MM.1S (cell line): ENCODE measurements at regions not wholly inside any gene's neighbourhood (a gene's known extent, or its start where the extent isn't known, plus 50 kb on each side); places are given as distances from the start of the nearest gene placed in this dataset.
A peak's percentile ranks its signal among the peaks of the same experiment; 100 is the strongest.

Source experiments
- DNase-seq: peaks from one replicate; pipeline ENCODE4 v3.0.0-alpha.2; 2015
- H2AFZ ChIP-seq: fragments of 300-600 bp; sonication (generic); 2 replicates; pipeline ENCODE4 v1.6.0; 2016; ENCODE audit warnings: antibody characterized with exemption, low read length
- H3F3A ChIP-seq: fragments of 300-600 bp; sonication (generic); 2 replicates; pipeline ENCODE4 v1.6.1; 2016; ENCODE audit warnings: mild to moderate bottlenecking, antibody characterized with exemption, low read length, moderate library complexity, mixed read lengths; ENCODE audit not compliant: insufficient read depth
- H3K27ac ChIP-seq: fragments of 300-600 bp; sonication (generic); 2 replicates; pipeline ENCODE4 v1.5.1; 2016; ENCODE audit warnings: mild to moderate bottlenecking, low read length
- H3K27me3 ChIP-seq: fragments of 300-600 bp; sonication (generic); replicated peaks from 2 replicates; pipeline ENCODE4 v1.6.0; 2016; ENCODE audit warnings: low read length; ENCODE audit not compliant: insufficient read depth
- H3K36me3 ChIP-seq: fragments of 300-600 bp; sonication (generic); replicated peaks from 2 replicates; pipeline ENCODE4 v1.6.1; 2016; ENCODE audit warnings: mild to moderate bottlenecking, low read length, mixed read lengths; ENCODE audit not compliant: insufficient read depth
- H3K4me1 ChIP-seq: fragments of 300-600 bp; sonication (generic); 2 replicates; pipeline ENCODE4 v1.6.1; 2016; ENCODE audit warnings: low read length, mixed read lengths
- H3K4me2 ChIP-seq: fragments of 300-600 bp; sonication (generic); 2 replicates; pipeline ENCODE4 v1.6.0; 2016; ENCODE audit warnings: low read depth, low read length
- H3K4me3 ChIP-seq: fragments of 300-600 bp; sonication (generic); 2 replicates; pipeline ENCODE4 v1.5.1; 2016; ENCODE audit warnings: low read length, mixed read lengths
- H3K79me2 ChIP-seq: fragments of 300-600 bp; sonication (generic); 2 replicates; pipeline ENCODE4 v1.6.1; 2016; ENCODE audit warnings: mixed run types, low read length, mixed read lengths
- H3K9ac ChIP-seq: fragments of 300-600 bp; sonication (generic); 2 replicates; pipeline ENCODE4 v1.6.1; 2016; ENCODE audit warnings: low read length, mixed read lengths
- H3K9me2 ChIP-seq: fragments of 300-600 bp; sonication (generic); replicated peaks from 2 replicates; pipeline ENCODE4 v1.6.1; 2016; ENCODE audit warnings: mild to moderate bottlenecking, low read length, mixed read lengths; ENCODE audit not compliant: insufficient read depth
- H3K9me3 ChIP-seq: fragments of 300-600 bp; sonication (generic); replicated peaks from 2 replicates; pipeline ENCODE4 v1.6.1; 2016; ENCODE audit warnings: mild to moderate bottlenecking, low read length, mixed read lengths; ENCODE audit not compliant: insufficient read depth
- H4K20me1 ChIP-seq: fragments of 300-600 bp; sonication (generic); 2 replicates; pipeline ENCODE4 v1.6.1; 2016; ENCODE audit warnings: mild to moderate bottlenecking, low read length, moderate library complexity, mixed read lengths; ENCODE audit not compliant: insufficient read depth
- EZH2 ChIP-seq: fragments of 300-600 bp; sonication (generic); optimal IDR thresholded peaks from 2 replicates; pipeline ENCODE3; 2017; ENCODE audit warnings: low read depth, mild to moderate bottlenecking, antibody characterized with exemption, low read length, mixed read lengths
- EZH2phosphoT487 ChIP-seq: fragments of 300-600 bp; sonication (generic); IDR thresholded peaks from 2 replicates; pipeline ENCODE4 v1.6.1; 2018; ENCODE audit warnings: antibody characterized with exemption, low read length
- TF ChIP-seq, protein P1 (sequence below): fragments of 300-600 bp; sonication (generic); IDR thresholded peaks from 2 replicates; pipeline ENCODE4 v1.5.1; 2016; ENCODE audit warnings: antibody characterized with exemption, low read length, mixed read lengths

DNA sequence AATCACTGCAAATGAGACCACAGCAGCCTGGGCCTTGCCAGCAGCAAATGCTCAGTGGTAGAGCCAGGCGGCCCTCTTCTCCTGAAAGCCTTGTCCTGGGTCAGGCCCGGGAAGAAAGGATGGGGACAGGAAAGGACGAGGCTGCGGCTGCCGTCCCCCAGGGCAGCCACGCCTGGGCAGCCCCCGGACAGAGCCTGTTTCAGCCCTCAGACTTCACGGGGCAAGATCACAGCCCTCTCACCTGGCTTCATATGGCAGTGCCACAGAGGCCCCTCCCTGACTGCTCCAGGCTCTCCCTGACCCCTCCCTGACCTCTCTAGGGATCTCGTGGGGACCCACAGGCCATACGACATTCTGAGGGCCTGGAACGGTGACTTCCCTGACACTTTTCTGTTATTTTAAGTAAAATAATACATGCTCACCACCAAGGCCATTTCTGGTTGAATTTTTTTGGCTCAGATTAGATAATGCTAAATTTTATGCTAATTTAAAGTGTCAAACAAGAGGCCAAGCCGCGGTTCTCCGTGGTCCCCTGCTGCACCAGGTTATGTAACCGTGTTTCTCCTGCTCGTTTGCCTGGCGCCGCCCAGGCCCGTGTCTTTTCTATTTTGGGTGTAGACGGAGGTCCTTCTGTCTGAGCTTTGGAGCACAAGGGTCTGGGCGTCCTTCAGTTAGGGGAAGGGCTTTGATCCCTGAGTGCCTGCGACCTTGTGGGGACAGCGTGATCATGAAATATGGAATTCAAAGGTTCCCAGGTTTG, 59.9 kb upstream of the BHLHE23 start:
- no peaks in the 10 kb centered on the region for H3K9me3 ChIP-seq
- H3K4me1 ChIP-seq: no peaks in the 10 kb centered on the region
- no peaks in the 10 kb centered on the region for H3F3A ChIP-seq
- H3K79me2 ChIP-seq: no peaks in the 10 kb centered on the region
- no peak for DNase-seq
- H2AFZ ChIP-seq: no peak overlapping the region
- no peak overlapping the region for H3K4me3 ChIP-seq
- no peaks in the 10 kb centered on the region for H3K36me3 ChIP-seq
- TF ChIP-seq EZH2phosphoT487: no peak
- TF ChIP-seq, protein P1, sequence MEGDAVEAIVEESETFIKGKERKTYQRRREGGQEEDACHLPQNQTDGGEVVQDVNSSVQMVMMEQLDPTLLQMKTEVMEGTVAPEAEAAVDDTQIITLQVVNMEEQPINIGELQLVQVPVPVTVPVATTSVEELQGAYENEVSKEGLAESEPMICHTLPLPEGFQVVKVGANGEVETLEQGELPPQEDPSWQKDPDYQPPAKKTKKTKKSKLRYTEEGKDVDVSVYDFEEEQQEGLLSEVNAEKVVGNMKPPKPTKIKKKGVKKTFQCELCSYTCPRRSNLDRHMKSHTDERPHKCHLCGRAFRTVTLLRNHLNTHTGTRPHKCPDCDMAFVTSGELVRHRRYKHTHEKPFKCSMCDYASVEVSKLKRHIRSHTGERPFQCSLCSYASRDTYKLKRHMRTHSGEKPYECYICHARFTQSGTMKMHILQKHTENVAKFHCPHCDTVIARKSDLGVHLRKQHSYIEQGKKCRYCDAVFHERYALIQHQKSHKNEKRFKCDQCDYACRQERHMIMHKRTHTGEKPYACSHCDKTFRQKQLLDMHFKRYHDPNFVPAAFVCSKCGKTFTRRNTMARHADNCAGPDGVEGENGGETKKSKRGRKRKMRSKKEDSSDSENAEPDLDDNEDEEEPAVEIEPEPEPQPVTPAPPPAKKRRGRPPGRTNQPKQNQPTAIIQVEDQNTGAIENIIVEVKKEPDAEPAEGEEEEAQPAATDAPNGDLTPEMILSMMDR: no peak
- no peak for TF ChIP-seq EZH2
- H3K4me2 ChIP-seq: no peak overlapping the region
- H3K27me3 ChIP-seq: peaks cover 91% of the 10 kb centered on the region
- H3K9me2 ChIP-seq: no peaks in the 10 kb centered on the region
- no peak overlapping the region for H3K27ac ChIP-seq
- no peak overlapping the region for H3K9ac ChIP-seq
- no peaks in the 10 kb centered on the region for H4K20me1 ChIP-seq

DNA sequence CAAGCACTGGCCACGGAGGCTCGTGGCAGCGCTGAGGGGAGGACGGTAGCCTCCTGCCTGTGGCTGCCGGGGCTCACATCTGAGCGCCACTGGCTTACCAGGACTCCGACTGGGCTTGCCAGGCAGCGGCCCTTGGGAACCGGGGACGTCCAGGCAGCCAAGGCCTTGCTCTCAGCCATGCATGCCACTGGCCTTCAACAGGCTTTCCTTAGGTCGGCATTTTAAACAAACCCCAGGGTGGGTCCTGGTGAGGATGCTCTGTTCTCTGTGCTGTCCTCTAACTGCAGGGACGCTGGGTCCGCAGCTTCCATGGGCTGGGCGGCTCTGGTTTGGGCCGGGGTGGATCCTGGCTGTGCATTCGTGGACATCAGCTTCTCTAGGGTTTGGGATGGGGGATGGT, 59.1 kb upstream of the BHLHE23 start:
- no peak for DNase-seq
- H3K4me1 ChIP-seq: no peaks in the 10 kb centered on the region
- no peak overlapping the region for H3K4me3 ChIP-seq
- H3K27ac ChIP-seq: no peak overlapping the region
- no peak overlapping the region for H2AFZ ChIP-seq
- H3F3A ChIP-seq: no peaks in the 10 kb centered on the region
- no peak overlapping the region for H3K9ac ChIP-seq
- H3K27me3 ChIP-seq: peaks cover 92% of the 10 kb centered on the region
- no peaks in the 10 kb centered on the region for H3K79me2 ChIP-seq
- H4K20me1 ChIP-seq: no peaks in the 10 kb centered on the region
- H3K36me3 ChIP-seq: no peaks in the 10 kb centered on the region
- H3K4me2 ChIP-seq: no peak overlapping the region
- H3K9me3 ChIP-seq: no peaks in the 10 kb centered on the region
- no peaks in the 10 kb centered on the region for H3K9me2 ChIP-seq
- TF ChIP-seq EZH2phosphoT487 (no peak), EZH2 (no peak)
- TF ChIP-seq, protein P1: no peak

- no peaks in the 10 kb centered on the region for H4K20me1 ChIP-seq
- H2AFZ ChIP-seq: no peak overlapping the region
- no peaks in the 10 kb centered on the region for H3F3A ChIP-seq
- no peak overlapping the region for H3K27ac ChIP-seq
- H3K4me3 ChIP-seq: no peak overlapping the region
- H3K9me3 ChIP-seq: no peaks in the 10 kb centered on the region
- TF ChIP-seq, protein P1: no peak
- TF ChIP-seq EZH2phosphoT487: no peak
- TF ChIP-seq EZH2: no peak
- no peaks in the 10 kb centered on the region for H3K36me3 ChIP-seq
- peak overlapping the region; percentile 15; the same call in 1 of the 2 replicates for H3K4me2 ChIP-seq
- no peaks in the 10 kb centered on the region for H3K4me1 ChIP-seq
- DNase-seq: no peak
- no peaks in the 10 kb centered on the region for H3K79me2 ChIP-seq
- no peaks in the 10 kb centered on the region for H3K9me2 ChIP-seq
- H3K27me3 ChIP-seq: peaks cover 95% of the 10 kb centered on the region
- no peak overlapping the region for H3K9ac ChIP-seq
Observed at GRCh38 chr20:63064745-63065711, 58.3 kb upstream of the BHLHE23 start.
